Iris pigment epithelial cell (primary cell): ENCODE measurements at regions not wholly inside any gene's neighbourhood (a gene's known extent, or its start where the extent isn't known, plus 50 kb on each side); places are given as distances from the start of the nearest gene placed in this dataset.

Source experiments
- DNase-seq: peaks from one replicate; pipeline ENCODE4 v3.0.0-alpha.2; 2011; ENCODE audit warnings: low read depth

- no peak for DNase-seq
These were observed 155.8 kb upstream of the GADL1 start for GRCh38 chr3:31050296-31050695.

- DNase-seq, result no peak
These were observed 156.8 kb upstream of the GADL1 start for GRCh38 chr3:31051226-31051625.

DNA sequence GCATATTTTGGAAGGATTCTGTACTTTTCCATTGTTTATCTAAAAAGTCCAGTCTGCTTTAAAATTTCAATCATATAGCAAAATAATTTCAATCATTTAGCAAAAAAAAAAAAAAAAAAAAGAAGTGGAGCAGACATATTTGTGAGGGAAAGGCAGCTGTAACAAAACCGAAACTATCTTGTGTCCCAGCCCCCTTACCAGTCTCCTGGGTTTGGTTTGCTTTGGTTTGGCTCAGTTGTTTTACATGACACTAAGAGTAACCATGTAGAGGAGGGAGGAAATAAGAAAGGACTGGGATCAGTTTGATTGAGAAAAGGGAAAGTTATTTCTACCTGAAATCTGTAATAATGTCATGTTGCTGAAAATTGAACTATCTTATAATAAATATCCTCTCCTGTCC is 158.8 kb upstream of the GADL1 start:
- DNase-seq, result no peak

GRCh38 chr3:31054032-31054431 is 159.6 kb upstream of the GADL1 start:
- DNase-seq, result no peak

GRCh38 chr3:31055757-31056156 is 161.3 kb upstream of the GADL1 start:
- no peak for DNase-seq

DNA sequence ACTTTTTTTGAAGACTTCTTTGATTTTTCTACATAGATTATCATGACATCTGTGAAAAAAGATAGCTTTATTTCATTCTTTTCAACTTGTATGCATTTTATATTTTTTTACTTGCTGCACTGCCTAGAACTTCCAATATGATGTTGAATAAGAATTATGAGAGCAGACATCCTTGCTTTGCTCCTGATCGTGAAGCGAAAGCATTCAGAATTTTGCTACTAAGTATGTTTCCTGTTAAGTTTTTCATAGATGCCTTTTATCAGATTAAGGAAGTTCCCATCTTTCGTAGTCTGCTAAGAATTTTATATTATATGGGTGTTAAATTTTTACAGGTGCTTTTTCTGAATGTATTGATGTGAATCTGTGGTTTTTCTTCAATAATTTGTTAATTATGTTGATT is 163.4 kb upstream of the GADL1 start:
- no peak for DNase-seq

DNA sequence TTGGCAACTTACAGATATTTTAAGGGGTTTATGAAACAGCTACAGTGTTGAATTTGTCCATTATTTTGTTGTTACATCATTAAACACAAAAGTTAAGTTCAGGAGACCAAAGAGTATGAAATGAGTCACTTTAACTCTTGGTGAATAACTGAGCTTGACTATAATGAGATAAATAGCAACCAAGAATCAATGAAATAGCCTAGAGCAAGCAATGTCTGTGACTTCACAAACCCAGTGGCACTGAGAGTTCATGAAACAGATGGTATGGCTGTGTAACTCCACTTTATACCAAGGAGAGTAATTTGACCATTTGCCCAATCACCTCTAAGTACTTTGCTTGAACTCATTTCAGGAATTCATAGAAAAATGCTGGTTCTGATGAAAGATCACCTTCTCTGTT is 169.6 kb upstream of the GADL1 start:
- peak; percentile 31 for DNase-seq

DNA sequence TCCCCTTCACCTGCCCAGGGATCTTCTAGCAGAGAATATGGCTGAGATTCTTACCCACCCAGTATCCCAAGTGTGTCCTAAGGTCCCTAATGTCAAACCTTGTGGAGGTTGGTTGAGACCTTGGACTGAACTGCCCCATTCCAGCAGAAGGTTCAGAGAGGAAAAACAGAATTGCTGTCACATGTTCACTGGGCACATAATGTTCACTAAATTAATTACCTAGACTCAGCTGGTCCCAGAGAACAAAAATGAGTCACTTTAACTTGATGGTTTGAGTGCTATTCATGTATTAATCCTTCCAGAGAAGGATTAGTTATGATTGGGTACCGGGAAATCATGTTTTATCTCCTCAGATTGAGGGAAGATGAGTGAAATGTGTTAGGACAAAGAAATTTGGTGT is 171.3 kb upstream of the GADL1 start:
- no peak for DNase-seq

- peak; percentile 97 for DNase-seq
These were observed 172.5 kb upstream of the GADL1 start for GRCh38 chr3:31067004-31067403.

GRCh38 chr3:31075471-31075870 is 181.0 kb upstream of the GADL1 start:
- DNase-seq, result no peak

- DNase-seq, result no peak
These were observed 181.4 kb upstream of the GADL1 start for GRCh38 chr3:31075876-31076275.

DNA sequence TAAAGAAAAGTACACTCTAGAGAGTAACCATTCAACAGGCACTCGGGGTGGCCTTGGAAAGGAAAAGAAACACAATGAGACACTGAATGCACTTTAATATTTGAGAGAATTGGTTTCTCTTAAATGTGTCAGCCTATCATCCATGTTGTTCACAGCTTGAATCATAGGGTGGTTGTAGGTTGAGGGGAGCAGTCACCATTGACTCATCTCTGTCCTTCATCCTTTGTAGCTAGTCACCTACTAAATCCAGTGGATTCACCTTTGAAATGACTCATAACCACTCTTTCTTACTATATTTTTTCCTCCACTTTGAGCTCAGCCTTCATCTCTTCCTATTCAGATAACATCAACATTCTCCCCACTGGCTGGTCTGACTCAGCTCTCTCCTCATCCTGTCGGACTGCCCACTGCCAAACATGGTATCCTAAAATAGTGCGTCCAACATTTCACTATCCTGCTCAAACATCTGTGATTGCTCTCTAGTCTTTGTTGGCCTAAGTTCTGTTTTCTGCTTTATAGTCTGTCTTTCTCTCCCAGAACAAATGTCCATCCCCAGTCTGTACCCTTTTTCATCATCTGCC is 182.7 kb upstream of the GADL1 start:
- DNase-seq, result peak; percentile 90

GRCh38 chr3:31077826-31078225 is 183.4 kb upstream of the GADL1 start:
- DNase-seq, result peak; percentile 15

DNA sequence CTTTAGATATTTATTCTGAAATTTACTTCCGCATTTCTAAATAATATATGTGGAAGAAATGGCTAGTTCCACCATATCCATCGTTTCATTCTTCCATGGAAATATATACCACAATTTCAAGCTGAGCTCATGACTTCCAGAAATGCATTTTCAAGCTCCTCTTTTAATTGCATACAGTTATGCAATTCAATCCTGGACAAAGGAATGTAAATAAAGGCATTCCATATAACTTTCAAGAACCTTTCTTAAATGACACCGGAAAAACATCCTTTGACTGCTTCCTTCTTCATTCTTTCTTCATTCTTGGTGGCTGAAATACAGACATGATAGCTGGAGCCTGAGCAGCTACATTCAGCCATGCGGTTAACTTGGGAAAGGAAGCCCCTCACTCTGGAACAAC is 185.2 kb upstream of the GADL1 start:
- DNase-seq, result peak; percentile 25

GRCh38 chr3:31081018-31081662 is 186.7 kb upstream of the GADL1 start:
- no peak for DNase-seq

GRCh38 chr3:31086148-31086547 is 191.7 kb upstream of the GADL1 start:
- no peak for DNase-seq

DNA sequence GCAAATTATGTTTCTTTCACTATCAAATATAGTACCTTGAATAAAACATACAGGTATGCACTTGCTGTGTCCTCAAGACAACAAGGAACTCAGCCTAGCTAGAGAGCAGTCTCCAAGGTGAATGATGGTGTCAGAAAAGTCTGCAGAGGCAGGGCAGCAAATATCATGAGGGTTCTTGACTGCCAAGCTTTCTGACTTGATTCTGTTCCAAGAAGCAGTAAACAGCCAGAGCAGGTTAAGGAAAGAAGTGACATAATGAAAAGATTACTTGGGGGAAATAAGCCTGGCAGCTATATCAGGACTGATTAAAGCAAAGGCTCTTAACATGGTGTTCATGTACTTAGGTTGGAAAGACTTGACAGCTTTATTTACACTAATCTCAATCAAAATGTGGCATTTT is 192.2 kb upstream of the GADL1 start:
- no peak for DNase-seq

DNA sequence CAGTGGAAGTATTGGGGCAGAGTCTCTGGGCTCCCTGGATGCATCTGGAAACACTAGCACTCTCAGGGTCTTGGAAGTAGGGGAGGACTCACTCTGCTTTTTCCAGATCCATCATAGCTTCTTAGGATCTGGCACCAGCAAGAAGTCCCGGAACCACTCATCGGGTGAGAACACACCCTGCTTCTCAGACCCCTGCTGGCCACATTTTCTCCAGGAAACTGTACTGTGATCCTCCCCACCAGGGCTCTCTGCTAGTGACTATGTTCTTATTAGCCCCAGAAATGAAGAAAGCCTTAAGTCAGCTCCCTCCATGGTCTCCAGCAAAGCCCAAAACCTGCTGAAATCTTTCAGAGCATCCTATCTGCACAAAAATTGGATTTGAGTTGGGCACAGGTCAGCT is 197.3 kb upstream of the GADL1 start:
- no peak for DNase-seq

DNA sequence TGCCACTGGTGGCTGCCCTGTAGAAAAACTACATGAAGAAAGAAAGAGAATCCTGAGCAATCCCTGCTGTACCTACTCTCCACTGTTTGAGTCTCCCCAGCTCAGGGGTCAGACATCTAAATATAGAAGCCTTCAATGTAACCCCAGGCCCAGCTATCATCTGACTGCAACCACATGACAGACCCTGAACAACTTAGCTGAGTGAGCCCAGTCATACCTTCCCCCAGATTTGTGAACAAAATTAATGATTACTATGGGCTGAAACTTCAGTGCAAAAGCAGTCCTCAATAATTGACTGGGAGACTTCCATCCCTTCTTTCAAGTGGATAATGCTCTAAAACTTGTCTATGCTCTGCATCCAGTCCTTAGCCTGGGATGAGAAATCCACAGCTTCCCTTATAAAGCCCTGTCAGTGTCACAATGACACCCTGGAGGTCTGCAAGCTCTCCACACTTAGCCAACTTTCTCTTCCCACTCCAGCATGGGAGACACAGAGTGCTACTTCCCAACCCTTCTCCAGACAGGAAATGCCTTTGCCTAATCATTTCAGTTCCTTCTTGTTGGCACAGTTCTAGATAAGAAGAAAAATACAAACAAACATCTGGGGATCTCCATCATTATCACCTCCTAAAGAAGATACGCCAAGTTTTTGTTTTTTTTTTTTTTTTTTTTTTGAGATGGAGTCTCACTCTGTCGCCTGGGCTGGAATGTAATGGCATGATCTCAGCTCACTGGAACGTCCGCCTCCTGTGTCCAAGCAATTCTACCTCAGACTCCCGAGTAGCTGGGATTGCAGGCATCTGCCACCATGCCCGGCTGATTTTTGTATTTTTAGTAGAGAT is 198.5 kb upstream of the GADL1 start:
- no peak for DNase-seq

- DNase-seq, result no peak
These were observed 199.1 kb upstream of the GADL1 start for GRCh38 chr3:31093606-31094005.

- DNase-seq, result no peak
These were observed 199.6 kb upstream of the GADL1 start for GRCh38 chr3:31094048-31094447.

DNA sequence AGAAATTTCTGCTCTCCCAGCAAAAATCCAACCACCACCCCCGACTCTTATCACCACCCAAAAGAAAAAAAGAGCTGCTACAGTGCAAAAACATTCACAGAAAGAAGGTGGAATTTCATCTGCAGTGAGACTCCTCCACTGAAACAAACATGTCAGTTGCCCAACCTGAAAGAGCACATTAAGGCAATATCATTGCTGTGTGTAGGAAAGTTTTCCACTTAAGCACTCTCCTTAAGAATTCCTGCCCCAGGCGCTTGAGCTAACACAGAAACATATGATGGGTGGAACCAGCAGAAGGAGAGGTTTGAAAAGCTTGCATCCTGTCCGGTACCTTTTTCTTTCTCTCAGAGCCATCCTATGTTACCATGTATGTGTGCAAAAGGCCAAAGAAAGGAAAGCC is 200.8 kb upstream of the GADL1 start:
- DNase-seq, result no peak

- DNase-seq, result no peak
These were observed 202.4 kb upstream of the GADL1 start for GRCh38 chr3:31096661-31097395.
